Keratinocyte (primary cell): ENCODE measurements at regions not wholly inside any gene's neighbourhood (a gene's known extent, or its start where the extent isn't known, plus 50 kb on each side); places are given as distances from the start of the nearest gene placed in this dataset.

Experiments used
- DNase-seq: peaks from one replicate; pipeline ENCODE4 v3.0.0-alpha.2; 2011; ENCODE audit warnings: low read depth, missing footprints, low spot score
- FAIRE-seq: peaks from 2 replicates; lab custom pipeline; 2011; peaks lifted over from hg19 to GRCh38; lab: Jason Lieb, UNC
- H2AFZ ChIP-seq: 2 replicates; pipeline ENCODE4 v1.6.0; 2012; ENCODE audit warnings: low read length, control low read depth, inconsistent platforms; ENCODE audit not compliant: control insufficient read depth
- H3K27ac ChIP-seq: 2 replicates; pipeline ENCODE4 v1.5.1; 2011; ENCODE audit warnings: low read length; ENCODE audit not compliant: control insufficient read depth, insufficient read depth
- H3K27me3 ChIP-seq: 3 replicates; pipeline ENCODE4 v1.6.0; 2011; ENCODE audit warnings: low read length; ENCODE audit not compliant: control insufficient read depth, insufficient read depth; ENCODE audit errors: extremely low read depth
- H3K36me3 ChIP-seq, 2 experiments: 2 replicates in 1 of 2; 3 replicates in 1 of 2; pipeline ENCODE4 v1.5.1; 2011; ENCODE audit warnings: low read length in 2 of 2, mild to moderate bottlenecking in 1 of 2; ENCODE audit not compliant: control insufficient read depth in 2 of 2, insufficient read depth in 2 of 2; ENCODE audit errors: extremely low read depth in 1 of 2
- H3K4me1 ChIP-seq: 3 replicates; pipeline ENCODE4 v1.5.1; 2011; ENCODE audit warnings: low read length; ENCODE audit not compliant: control insufficient read depth, insufficient read depth; ENCODE audit errors: extremely low read depth
- H3K4me2 ChIP-seq: 3 replicates; pipeline ENCODE4 v1.6.0; 2011; ENCODE audit warnings: low read depth, low read length; ENCODE audit not compliant: control insufficient read depth, insufficient read depth; ENCODE audit errors: extremely low read depth
- H3K4me3 ChIP-seq, 3 experiments: fragments of 200-600 bp in 1 of 3; sonication (generic) in 1 of 3; 2 replicates in 2 of 3; 3 replicates in 1 of 3; pipeline ENCODE4 v1.5.1; 2011 to 2016; ENCODE audit warnings: low read length in 3 of 3, mild to moderate bottlenecking in 3 of 3, control low read depth in 2 of 3, inconsistent platforms in 1 of 3, low read depth in 1 of 3, mixed read lengths in 1 of 3, mixed run types in 1 of 3, moderate library complexity in 1 of 3; ENCODE audit not compliant: control insufficient read depth in 2 of 3, insufficient read depth in 2 of 3; ENCODE audit errors: extremely low read depth in 1 of 3
- H3K79me2 ChIP-seq: 2 replicates; pipeline ENCODE4 v1.6.0; 2012; ENCODE audit warnings: low read length; ENCODE audit not compliant: control insufficient read depth, insufficient read depth
- H3K9ac ChIP-seq: 3 replicates; pipeline ENCODE4 v1.6.0; 2011; ENCODE audit warnings: low read length; ENCODE audit not compliant: control insufficient read depth, insufficient read depth; ENCODE audit errors: extremely low read depth
- H3K9me1 ChIP-seq: 3 replicates; pipeline ENCODE4 v1.6.0; 2011; ENCODE audit warnings: low read length; ENCODE audit not compliant: control insufficient read depth, insufficient read depth; ENCODE audit errors: extremely low read depth
- H3K9me3 ChIP-seq: 2 replicates; pipeline ENCODE4 v1.5.1; 2012; ENCODE audit warnings: low read depth, low read length; ENCODE audit not compliant: control insufficient read depth
- H4K20me1 ChIP-seq: 3 replicates; pipeline ENCODE4 v1.6.0; 2011; ENCODE audit warnings: low read length; ENCODE audit not compliant: control insufficient read depth, insufficient read depth; ENCODE audit errors: extremely low read depth
- EZH2 ChIP-seq: IDR thresholded peaks from one replicate; pipeline ENCODE4 v1.6.1; 2012; ENCODE audit warnings: inconsistent platforms, mild to moderate bottlenecking, low read length, moderate library complexity
- dilution Hi-C: fragments of 300-500 bp; cut with MboI; formaldehyde crosslinking; loops from one replicate; pipeline ENCODE4 v1.7.0; 2020; ENCODE audit warnings: low sequenced_read_pairs; ENCODE audit not compliant: extremely low pct_ligation_motif_present
- TF ChIP-seq, protein P1 (sequence below), 3 experiments: IDR thresholded peaks in 1 of 3; conservative IDR thresholded peaks in 1 of 3; optimal IDR thresholded peaks in 1 of 3; 2 replicates in 2 of 3; 3 replicates in 1 of 3; pipeline versions ENCODE3 to v1.5.1; 2011; ENCODE audit warnings: low read length in 3 of 3, mild to moderate bottlenecking in 3 of 3, moderate library complexity in 2 of 3, control low read depth in 1 of 3, inconsistent platforms in 1 of 3; ENCODE audit not compliant: insufficient read depth in 2 of 3; ENCODE audit errors: extremely low read depth in 1 of 3

DNA sequence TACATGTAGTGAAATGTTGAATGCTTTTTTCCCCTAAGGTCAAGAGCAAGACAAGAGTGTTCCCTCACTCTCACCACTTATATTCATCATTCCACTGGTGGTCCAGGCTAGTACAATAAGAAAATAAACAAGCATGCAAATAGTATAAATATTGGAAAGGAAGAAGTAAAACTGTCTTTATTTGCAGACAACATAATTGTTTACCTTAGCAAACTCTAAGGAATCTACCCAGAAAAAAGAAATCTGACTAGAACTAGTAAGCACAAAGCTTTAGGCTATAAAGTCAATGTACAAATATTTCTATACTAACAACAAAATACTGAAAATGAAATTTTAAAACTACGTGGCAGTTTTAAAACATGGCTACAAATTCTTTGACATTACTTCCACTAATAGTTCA is 101.7 kb downstream of the CYB561 start:
- DNase-seq (no peak), FAIRE-seq (no peak)
- Histone ChIP-seq H3K9ac (no peak overlapping the region), H3K27me3 (no peaks in the 10 kb centered on the region), H2AFZ (no peak overlapping the region), H3K4me2 (no peak overlapping the region), H3K4me3 (no peak overlapping the region), H3K4me1 (no peaks in the 10 kb centered on the region), H4K20me1 (no peaks in the 10 kb centered on the region), H3K27ac (no peak overlapping the region), H3K9me1 (no peaks in the 10 kb centered on the region), H3K79me2 (no peaks in the 10 kb centered on the region), H3K9me3 (no peaks in the 10 kb centered on the region), H3K36me3 (peaks cover 0 to 6% of the 10 kb centered on the region in 2 experiments)
- no peak for TF ChIP-seq EZH2
- TF ChIP-seq, protein P1, sequence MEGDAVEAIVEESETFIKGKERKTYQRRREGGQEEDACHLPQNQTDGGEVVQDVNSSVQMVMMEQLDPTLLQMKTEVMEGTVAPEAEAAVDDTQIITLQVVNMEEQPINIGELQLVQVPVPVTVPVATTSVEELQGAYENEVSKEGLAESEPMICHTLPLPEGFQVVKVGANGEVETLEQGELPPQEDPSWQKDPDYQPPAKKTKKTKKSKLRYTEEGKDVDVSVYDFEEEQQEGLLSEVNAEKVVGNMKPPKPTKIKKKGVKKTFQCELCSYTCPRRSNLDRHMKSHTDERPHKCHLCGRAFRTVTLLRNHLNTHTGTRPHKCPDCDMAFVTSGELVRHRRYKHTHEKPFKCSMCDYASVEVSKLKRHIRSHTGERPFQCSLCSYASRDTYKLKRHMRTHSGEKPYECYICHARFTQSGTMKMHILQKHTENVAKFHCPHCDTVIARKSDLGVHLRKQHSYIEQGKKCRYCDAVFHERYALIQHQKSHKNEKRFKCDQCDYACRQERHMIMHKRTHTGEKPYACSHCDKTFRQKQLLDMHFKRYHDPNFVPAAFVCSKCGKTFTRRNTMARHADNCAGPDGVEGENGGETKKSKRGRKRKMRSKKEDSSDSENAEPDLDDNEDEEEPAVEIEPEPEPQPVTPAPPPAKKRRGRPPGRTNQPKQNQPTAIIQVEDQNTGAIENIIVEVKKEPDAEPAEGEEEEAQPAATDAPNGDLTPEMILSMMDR (optimal IDR thresholded peaks at IDR 0.05 in 1 of 3, IDR thresholded peaks at IDR 0.05 in 1 of 3, conservative IDR thresholded peaks at IDR 0.05 in 1 of 3; ENCODE audit: extremely low read depth in 1 of 3, insufficient read depth in 2 of 3, low read length in 3 of 3) = no peak
- dilution Hi-C loops = no loop called here

DNA sequence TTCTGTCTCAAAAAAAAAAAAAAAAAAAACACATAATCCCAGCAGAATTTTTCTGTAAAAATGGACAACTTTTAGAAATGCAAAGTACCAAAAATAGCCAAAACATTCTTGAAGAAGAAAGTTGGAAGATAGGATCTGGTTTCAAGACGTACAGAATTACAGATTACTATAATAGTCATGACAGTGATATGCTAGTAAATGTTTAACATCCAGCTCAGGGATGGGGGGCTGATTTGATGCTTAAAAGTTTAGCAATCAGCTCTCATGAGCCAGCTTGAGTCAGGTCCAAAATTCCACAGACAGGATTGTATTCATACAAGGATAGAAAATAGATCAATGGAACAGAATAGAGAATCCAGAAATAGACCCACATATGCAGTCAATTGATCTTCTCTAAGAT is 100.5 kb downstream of the CYB561 start:
- Histone ChIP-seq H3K79me2 (no peaks in the 10 kb centered on the region), H3K9ac (no peak overlapping the region), H3K9me1 (no peaks in the 10 kb centered on the region), H3K36me3 (peaks cover 4 to 6% of the 10 kb centered on the region in 2 experiments), H3K27me3 (no peaks in the 10 kb centered on the region), H2AFZ (no peak overlapping the region), H3K4me3 (no peak overlapping the region), H3K4me1 (no peaks in the 10 kb centered on the region), H3K27ac (no peak overlapping the region), H3K9me3 (no peaks in the 10 kb centered on the region), H4K20me1 (no peaks in the 10 kb centered on the region), H3K4me2 (no peak overlapping the region)
- dilution Hi-C loops = no loop called here
- no peak for TF ChIP-seq EZH2
- TF ChIP-seq, protein P1 (optimal IDR thresholded peaks at IDR 0.05 in 1 of 3, IDR thresholded peaks at IDR 0.05 in 1 of 3, conservative IDR thresholded peaks at IDR 0.05 in 1 of 3; ENCODE audit: extremely low read depth in 1 of 3, insufficient read depth in 2 of 3, low read length in 3 of 3) = no peak
- no peak for DNase-seq
- no peak for FAIRE-seq
